ELF-1 (cell line): ENCODE measurements at regions not wholly inside any gene's neighbourhood (a gene's known extent, or its start where the extent isn't known, plus 50 kb on each side); places are given as distances from the start of the nearest gene placed in this dataset.
"Not testable (repeated sequence)": the region's sequence is repeated elsewhere in the genome, so short reads cannot be mapped to it uniquely, and the experiment has no call there.

Experiments
- DNase-seq: peaks from one replicate; pipeline ENCODE4 v3.0.0-alpha.2; 2016; ENCODE audit warnings: low read depth, low spot score

GRCh38 chrX:63179852-63180251, 171.3 kb downstream of the SPIN4 start:
- DNase-seq = not testable (repeated sequence)

- not testable (repeated sequence) for DNase-seq
Observed at GRCh38 chrX:63176578-63176977, 174.6 kb downstream of the SPIN4 start.

GRCh38 chrX:63173841-63174718, 177.1 kb downstream of the SPIN4 start:
- DNase-seq = not testable (repeated sequence)

GRCh38 chrX:63169416-63169815, 181.7 kb downstream of the SPIN4 start:
- not testable (repeated sequence) for DNase-seq

GRCh38 chrX:63168949-63169348, 182.2 kb downstream of the SPIN4 start:
- not testable (repeated sequence) for DNase-seq

- not testable (repeated sequence) for DNase-seq
Observed at GRCh38 chrX:63167002-63167401, 184.1 kb downstream of the SPIN4 start.

GRCh38 chrX:63160994-63161393, 190.1 kb downstream of the SPIN4 start:
- not testable (repeated sequence) for DNase-seq

- not testable (repeated sequence) for DNase-seq
Observed at GRCh38 chrX:63160340-63160739, 190.8 kb downstream of the SPIN4 start.

- DNase-seq = not testable (repeated sequence)
Observed at GRCh38 chrX:63145526-63145925, 205.6 kb downstream of the SPIN4 start.

GRCh38 chrX:63142588-63142987, 208.5 kb downstream of the SPIN4 start:
- not testable (repeated sequence) for DNase-seq

GRCh38 chrX:63135859-63136258, 215.3 kb downstream of the SPIN4 start:
- not testable (repeated sequence) for DNase-seq

GRCh38 chrX:63128509-63128908, 222.6 kb downstream of the SPIN4 start:
- no peak for DNase-seq

- DNase-seq = no peak
Observed at GRCh38 chrX:63115196-63115595, 235.9 kb downstream of the SPIN4 start.

GRCh38 chrX:63101879-63102620, 249.1 kb downstream of the SPIN4 start:
- no peak for DNase-seq

GRCh38 chrX:63058204-63058603, 292.9 kb downstream of the SPIN4 start:
- DNase-seq = no peak

- peak; percentile 10 for DNase-seq
Observed at GRCh38 chrX:63050225-63050624, 300.9 kb downstream of the SPIN4 start.

- no peak for DNase-seq
Observed at GRCh38 chrX:63032811-63033210, 318.3 kb downstream of the SPIN4 start.

- no peak for DNase-seq
Observed at GRCh38 chrX:63013549-63013948, 337.6 kb downstream of the SPIN4 start.

- DNase-seq = no peak
Observed at GRCh38 chrX:63012574-63012973, 338.6 kb downstream of the SPIN4 start.

GRCh38 chrX:63000196-63000595, 350.9 kb downstream of the SPIN4 start:
- not testable (repeated sequence) for DNase-seq
